SK-N-SH (cell line): ENCODE measurements at regions not wholly inside any gene's neighbourhood (a gene's known extent, or its start where the extent isn't known, plus 50 kb on each side); places are given as distances from the start of the nearest gene placed in this dataset.

ENCODE experiments used
- CTCF ChIA-PET: fragments of 300-600, 350-600 bp; formaldehyde crosslinking; extraction: SDS; loops from one replicate; lab custom pipeline; 2021; lab: Yijun Ruan, JAX
- POLR2A ChIA-PET: fragments of 350-600 bp; sonication (Branson Sonifier 250); formaldehyde crosslinking; extraction: SDS; loops from one replicate; lab custom pipeline; 2020; ENCODE audit warnings: antibody characterized with exemption, inconsistent platforms; lab: Yijun Ruan, JAX
- DNase-seq: peaks from one replicate; pipeline ENCODE4 v3.0.0; 2012
- H2AFZ ChIP-seq: fragments of 200-600 bp; sonication (generic); 2 replicates; pipeline ENCODE4 v1.8.1; 2016; ENCODE audit warnings: antibody characterized with exemption, mild to moderate bottlenecking, low read depth
- H3F3A ChIP-seq: fragments of 200-600 bp; sonication (generic); replicated peaks from 2 replicates; pipeline ENCODE3; 2016; ENCODE audit warnings: antibody characterized with exemption, mild to moderate bottlenecking; ENCODE audit not compliant: insufficient read depth
- H3K27ac ChIP-seq, 2 experiments: fragments of 200-500 bp in 1 of 2; fragments of 200-600 bp in 1 of 2; sonication (Bioruptor generic) in 1 of 2; sonication (generic), shearing (Covaris generic) in 1 of 2; 2 replicates each; pipeline versions ENCODE4 v1.5.1 to v1.6.1; 2014 to 2016; ENCODE audit warnings: low read depth in 2 of 2, inconsistent platforms in 1 of 2, low read length in 1 of 2, mild to moderate bottlenecking in 1 of 2, mixed read lengths in 1 of 2
- H3K27me3 ChIP-seq: fragments of 200-600 bp; sonication (generic), shearing (Covaris generic); 2 replicates; pipeline ENCODE4 v1.6.1; 2016; ENCODE audit warnings: mixed run types; ENCODE audit not compliant: insufficient read depth
- H3K36me3 ChIP-seq, 2 experiments: fragments of 200-500 bp in 1 of 2; fragments of 200-600 bp in 1 of 2; sonication (Bioruptor generic) in 1 of 2; sonication (generic) in 1 of 2; replicated peaks in 1 of 2; 2 replicates each; pipeline versions ENCODE3 to v1.5.1; 2014 to 2016; ENCODE audit warnings: low read length in 1 of 2, mild to moderate bottlenecking in 1 of 2; ENCODE audit not compliant: insufficient read depth in 2 of 2, control insufficient read depth in 1 of 2
- H3K4me1 ChIP-seq, 2 experiments: fragments of 200-500 bp in 1 of 2; fragments of 200-600 bp in 1 of 2; sonication (Bioruptor generic) in 1 of 2; sonication (generic), shearing (Covaris generic) in 1 of 2; 2 replicates each; pipeline versions ENCODE4 v1.5.1 to v1.6.1; 2014 to 2016; ENCODE audit warnings: low read depth in 1 of 2, low read length in 1 of 2, mixed run types in 1 of 2; ENCODE audit not compliant: insufficient read depth in 2 of 2, control insufficient read depth in 1 of 2
- H3K4me2 ChIP-seq: fragments of 200-600 bp; sonication (generic), shearing (Covaris generic); 2 replicates; pipeline ENCODE4 v1.6.1; 2017; ENCODE audit warnings: mixed run types
- H3K4me3 ChIP-seq, 2 experiments: fragments of 200-500 bp in 1 of 2; fragments of 200-600 bp in 1 of 2; sonication (Bioruptor generic) in 1 of 2; sonication (generic), shearing (Covaris generic) in 1 of 2; 2 replicates each; pipeline versions ENCODE4 v1.5.1 to v1.8.1; 2014 to 2016; ENCODE audit warnings: low read depth in 2 of 2, inconsistent platforms in 1 of 2, low read length in 1 of 2, mild to moderate bottlenecking in 1 of 2, mixed read lengths in 1 of 2, moderate library complexity in 1 of 2
- H3K79me2 ChIP-seq: fragments of 200-600 bp; sonication (generic); 2 replicates; pipeline ENCODE4 v1.8.1; 2017; ENCODE audit warnings: mild to moderate bottlenecking; ENCODE audit not compliant: insufficient read depth
- H3K9ac ChIP-seq: fragments of 200-600 bp; sonication (generic); 2 replicates; pipeline ENCODE4 v1.6.1; 2017; ENCODE audit warnings: mixed run types
- H3K9me2 ChIP-seq: fragments of 200-600 bp; sonication (generic); 2 replicates; pipeline ENCODE4 v1.6.1; 2017; ENCODE audit warnings: mixed run types
- H3K9me3 ChIP-seq: fragments of 200-600 bp; sonication (generic); 2 replicates; pipeline ENCODE4 v1.6.1; 2017; ENCODE audit warnings: mixed run types, mild to moderate bottlenecking, moderate library complexity
- H4K20me1 ChIP-seq: fragments of 200-600 bp; sonication (generic); 2 replicates; pipeline ENCODE4 v1.6.1; 2017; ENCODE audit warnings: mild to moderate bottlenecking, mixed run types; ENCODE audit not compliant: insufficient read depth
- EP300 ChIP-seq, 2 experiments: IDR thresholded peaks; 2 replicates each; pipeline versions ENCODE4 v1.4.0 to v1.6.1; 2012; ENCODE audit warnings: borderline replicate concordance in 1 of 2, low read depth in 1 of 2, low read length in 1 of 2
- EZH2phosphoT487 ChIP-seq: fragments of 200-600 bp; sonication (generic); IDR thresholded peaks from 2 replicates; pipeline ENCODE4 v1.6.1; 2017; ENCODE audit warnings: low read depth, mixed run types, mild to moderate bottlenecking, antibody characterized with exemption, moderate library complexity, borderline replicate concordance
- GABPA ChIP-seq: IDR thresholded peaks from 2 replicates; pipeline ENCODE4 v1.4.0; 2012; ENCODE audit warnings: low read depth, mild to moderate bottlenecking
- POLR2AphosphoS5 ChIP-seq: IDR thresholded peaks from 2 replicates; pipeline ENCODE4 v1.6.1; 2012; ENCODE audit warnings: low read depth, low read length
- REST ChIP-seq: IDR thresholded peaks from 2 replicates; pipeline ENCODE4 v1.6.1; 2012; ENCODE audit warnings: mild to moderate bottlenecking, low read depth, low read length, moderate library complexity
- RFX5 ChIP-seq: IDR thresholded peaks from 2 replicates; pipeline ENCODE4 v1.6.1; 2012; ENCODE audit warnings: mild to moderate bottlenecking, improper control_type of control experiment, low read length
- TEAD4 ChIP-seq: IDR thresholded peaks from 2 replicates; pipeline ENCODE4 v1.4.0; 2012; ENCODE audit warnings: mild to moderate bottlenecking, borderline replicate concordance; ENCODE audit not compliant: insufficient read depth
- YY1 ChIP-seq: IDR thresholded peaks from 2 replicates; pipeline ENCODE4 v1.4.0; 2012; ENCODE audit warnings: low read depth, mild to moderate bottlenecking
- ZBTB33 ChIP-seq: IDR thresholded peaks from 2 replicates; pipeline ENCODE4 v1.4.0; 2012; ENCODE audit warnings: low read depth, borderline replicate concordance
- WGBS: methylation state at CpG from one replicate; pipeline ENCODE4 v1.1.6; 2017; ENCODE audit warnings: low lambda C conversion rate; 5-methylcytosine and 5-hydroxymethylcytosine counted together

GRCh38 chr4:166415749-166416148 is 542.7 kb downstream of the TLL1 start:
- H3K4me1 ChIP-seq, result no peaks in the 10 kb centered on the region
- H3K27ac ChIP-seq, result no peak overlapping the region
- no peak overlapping the region for H3K4me3 ChIP-seq
- H3K36me3 ChIP-seq, result no peaks in the 10 kb centered on the region
- no peak overlapping the region for H3K9ac ChIP-seq
- CTCF ChIA-PET, result no interaction called here
- H4K20me1 ChIP-seq, result no peaks in the 10 kb centered on the region
- H3K4me2 ChIP-seq, result no peak overlapping the region
- H3F3A ChIP-seq, result peaks cover 10% of the 10 kb centered on the region
- H3K9me2 ChIP-seq, result no peaks in the 10 kb centered on the region
- POLR2A ChIA-PET, result no interaction called here
- H3K79me2 ChIP-seq, result no peaks in the 10 kb centered on the region; the same call in 1 of the 2 replicates
- no peaks in the 10 kb centered on the region for H3K27me3 ChIP-seq
- no peak for TF ChIP-seq YY1
- TF ChIP-seq EZH2phosphoT487, result no peak
- TF ChIP-seq EP300 (IDR thresholded peaks at IDR 0.05; ENCODE audit: borderline replicate concordance in 1 of 2, low read depth in 1 of 2, low read length in 1 of 2), result no peak
- no peak for TF ChIP-seq TEAD4
- TF ChIP-seq GABPA, result no peak
- TF ChIP-seq RFX5, result no peak
- TF ChIP-seq POLR2AphosphoS5, result no peak
- WGBS, result 52% methylated on average over 4 of the region's 4 CpGs
- DNase-seq, result no peak
- H2AFZ ChIP-seq, result no peak overlapping the region
- no peaks in the 10 kb centered on the region for H3K9me3 ChIP-seq

GRCh38 chr4:166421556-166422156 is 548.6 kb downstream of the TLL1 start:
- peak overlapping the region; percentile 40; the same call in 1 of the 2 replicates for H3K9ac ChIP-seq
- no peaks in the 10 kb centered on the region for H3K9me3 ChIP-seq
- peak overlapping the region in 1 of 2 experiments; percentile 86; a peak in 2 of 4 replicates for H3K27ac ChIP-seq
- no peak overlapping the region for H3K4me2 ChIP-seq
- H3K79me2 ChIP-seq, result no peaks in the 10 kb centered on the region
- H3K36me3 ChIP-seq, result no peaks in the 10 kb centered on the region
- peaks cover 6% of the 10 kb centered on the region for H3F3A ChIP-seq
- TF ChIP-seq RFX5 (no peak), ZBTB33 (no peak), REST (no peak)
- WGBS, result no CpG with 5 or more reads among the region's 2 CpGs
- ChIA-PET CTCF (no interaction called here), POLR2A (no interaction called here)
- no peaks in the 10 kb centered on the region for H3K9me2 ChIP-seq
- no peaks in the 10 kb centered on the region for H4K20me1 ChIP-seq
- no peaks in the 10 kb centered on the region for H3K27me3 ChIP-seq
- no peaks in the 10 kb centered on the region for H3K4me1 ChIP-seq
- peak overlapping the region; percentile 50 for H2AFZ ChIP-seq
- H3K4me3 ChIP-seq, result no peak overlapping the region
- DNase-seq, result no peak
